ENCODE measurements at regions not wholly inside any gene's neighbourhood (a gene's known extent, or its start where the extent isn't known, plus 50 kb on each side); places are given as distances from the start of the nearest gene placed in this dataset.

GRCh38 chr7:131145770-131146169 lies 181.9 kb upstream of the MKLN1 start:
- TF ChIP-seq CTCF (conservative IDR thresholded peaks at IDR 0.05; ENCODE audit: low read depth, low read length) (no peak), EZH2 (IDR thresholded peaks at IDR 0.05; ENCODE audit: borderline replicate concordance, low read depth, low read length, poor library complexity, severe bottlenecking) (no peak)
- no peaks in the 10 kb centered on the region for H3K36me3 ChIP-seq (ENCODE audit: insufficient read depth, low read length, poor library complexity, severe bottlenecking)
- H3K9me3 ChIP-seq (ENCODE audit: low read depth, low read length, poor library complexity, severe bottlenecking), result no peaks in the 10 kb centered on the region
- ChIA-PET CTCF (no interaction called here), POLR2A (ENCODE audit: low non-redundant PET) (no interaction called here)
- no peaks in the 10 kb centered on the region for H3K4me1 ChIP-seq (ENCODE audit: insufficient read depth, low read length, poor library complexity, severe bottlenecking)
- H3K4me3 ChIP-seq (ENCODE audit: low read depth, low read length, poor library complexity, severe bottlenecking), result no peak overlapping the region
- no peaks in the 10 kb centered on the region for H3K27me3 ChIP-seq (replicated peaks; ENCODE audit: insufficient read depth, low read depth, low read length, poor library complexity)
- no peak for DNase-seq (ENCODE audit: low spot score)
- intact Hi-C loops (cut with micrococcal nuclease; ENCODE audit: unreplicated experiment), result no loop called here
- BruUV-seq (replicated peaks), result no TSS peak
- no peak overlapping the region for H3K27ac ChIP-seq (ENCODE audit: low read depth, low read length, poor library complexity, severe bottlenecking)

GRCh38 chr7:131147604-131148003 lies 180.1 kb upstream of the MKLN1 start:
- TF ChIP-seq EZH2 (IDR thresholded peaks at IDR 0.05; ENCODE audit: borderline replicate concordance, low read depth, low read length, poor library complexity, severe bottlenecking), result no peak
- no peak for TF ChIP-seq CTCF (conservative IDR thresholded peaks at IDR 0.05; ENCODE audit: low read depth, low read length)
- POLR2A ChIA-PET (ENCODE audit: low non-redundant PET), result no interaction called here
- DNase-seq (ENCODE audit: low spot score), result no peak
- Histone ChIP-seq H3K27ac (ENCODE audit: low read depth, low read length, poor library complexity, severe bottlenecking) (no peak overlapping the region), H3K9me3 (ENCODE audit: low read depth, low read length, poor library complexity, severe bottlenecking) (no peaks in the 10 kb centered on the region), H3K27me3 (replicated peaks; ENCODE audit: insufficient read depth, low read depth, low read length, poor library complexity) (no peaks in the 10 kb centered on the region), H3K4me1 (ENCODE audit: insufficient read depth, low read length, poor library complexity, severe bottlenecking) (peaks cover 5% of the 10 kb centered on the region), H3K36me3 (ENCODE audit: insufficient read depth, low read length, poor library complexity, severe bottlenecking) (no peaks in the 10 kb centered on the region), H3K4me3 (ENCODE audit: low read depth, low read length, poor library complexity, severe bottlenecking) (no peak overlapping the region)
- CTCF ChIA-PET, result no interaction called here
- no TSS peak for BruUV-seq (replicated peaks)
- intact Hi-C loops (cut with micrococcal nuclease; ENCODE audit: unreplicated experiment), result no loop called here

GRCh38 chr7:131148258-131148657 lies 179.4 kb upstream of the MKLN1 start:
- Histone ChIP-seq H3K4me1 (ENCODE audit: insufficient read depth, low read length, poor library complexity, severe bottlenecking) (peaks cover 5% of the 10 kb centered on the region), H3K4me3 (ENCODE audit: low read depth, low read length, poor library complexity, severe bottlenecking) (no peak overlapping the region), H3K27me3 (replicated peaks; ENCODE audit: insufficient read depth, low read depth, low read length, poor library complexity) (no peaks in the 10 kb centered on the region), H3K36me3 (ENCODE audit: insufficient read depth, low read length, poor library complexity, severe bottlenecking) (no peaks in the 10 kb centered on the region), H3K27ac (ENCODE audit: low read depth, low read length, poor library complexity, severe bottlenecking) (no peak overlapping the region), H3K9me3 (ENCODE audit: low read depth, low read length, poor library complexity, severe bottlenecking) (no peaks in the 10 kb centered on the region)
- no peak for DNase-seq (ENCODE audit: low spot score)
- TF ChIP-seq EZH2 (IDR thresholded peaks at IDR 0.05; ENCODE audit: borderline replicate concordance, low read depth, low read length, poor library complexity, severe bottlenecking), result no peak
- no peak for TF ChIP-seq CTCF (conservative IDR thresholded peaks at IDR 0.05; ENCODE audit: low read depth, low read length)
- CTCF ChIA-PET, result no interaction called here
- BruUV-seq (replicated peaks), result no TSS peak
- intact Hi-C loops (cut with micrococcal nuclease; ENCODE audit: unreplicated experiment), result no loop called here
- POLR2A ChIA-PET (ENCODE audit: low non-redundant PET), result no interaction called here

Measured in A673 (cell line).